T-helper 1 cell (primary cell): ENCODE measurements at regions not wholly inside any gene's neighbourhood (a gene's known extent, or its start where the extent isn't known, plus 50 kb on each side); places are given as distances from the start of the nearest gene placed in this dataset.

Source experiments
- DNase-seq, 5 donors: peaks; one replicate each; pipeline ENCODE4 v3.0.0-alpha.2; 2012 to 2020

- no peak for DNase-seq
Measured at GRCh38 chr18:27899893-27900292, 277.0 kb downstream of the CDH2 start.

- no peak for DNase-seq
Measured at GRCh38 chr18:27894746-27895145, 282.2 kb downstream of the CDH2 start.

- DNase-seq: no peak
Measured at GRCh38 chr18:27887711-27888495, 289.0 kb downstream of the CDH2 start.

GRCh38 chr18:27887287-27887686 is 289.6 kb downstream of the CDH2 start:
- DNase-seq: no peak

- no peak for DNase-seq
Measured at GRCh38 chr18:27879540-27879939, 297.4 kb downstream of the CDH2 start.

GRCh38 chr18:27871726-27872125 is 305.2 kb downstream of the CDH2 start:
- no peak for DNase-seq

- DNase-seq: no peak
Measured at GRCh38 chr18:27869735-27870134, 307.2 kb downstream of the CDH2 start.

GRCh38 chr18:27865431-27865830 is 311.5 kb downstream of the CDH2 start:
- no peak for DNase-seq

GRCh38 chr18:27863780-27864430 is 313.0 kb downstream of the CDH2 start:
- DNase-seq: no peak

- DNase-seq: no peak
Measured at GRCh38 chr18:27862041-27862682, 314.8 kb downstream of the CDH2 start.

GRCh38 chr18:27861539-27861938 is 315.4 kb downstream of the CDH2 start:
- DNase-seq: no peak

GRCh38 chr18:27860701-27861107 is 316.2 kb downstream of the CDH2 start:
- DNase-seq: no peak

- DNase-seq: no peak
Measured at GRCh38 chr18:27860011-27860410, 316.9 kb downstream of the CDH2 start.

- DNase-seq: peak in 1 of 5 donors; percentile 10
Measured at GRCh38 chr18:27856820-27857219, 320.1 kb downstream of the CDH2 start.

GRCh38 chr18:27855486-27855885 is 321.4 kb downstream of the CDH2 start:
- DNase-seq: no peak

GRCh38 chr18:27854631-27855030 is 322.3 kb downstream of the CDH2 start:
- DNase-seq: no peak

- DNase-seq: no peak
Measured at GRCh38 chr18:27848336-27848735, 328.6 kb downstream of the CDH2 start.

GRCh38 chr18:27847412-27847811 is 329.5 kb downstream of the CDH2 start:
- no peak for DNase-seq

- no peak for DNase-seq
Measured at GRCh38 chr18:27845897-27846296, 331.0 kb downstream of the CDH2 start.

- DNase-seq: no peak
Measured at GRCh38 chr18:27843783-27844777, 332.9 kb downstream of the CDH2 start.

GRCh38 chr18:27839141-27839540 is 337.8 kb downstream of the CDH2 start:
- DNase-seq: no peak

- DNase-seq: no peak
Measured at GRCh38 chr18:27838225-27838624, 338.7 kb downstream of the CDH2 start.

GRCh38 chr18:27826101-27826500 is 350.8 kb downstream of the CDH2 start:
- DNase-seq: no peak
